A549 (cell line): ENCODE measurements at regions not wholly inside any gene's neighbourhood (a gene's known extent, or its start where the extent isn't known, plus 50 kb on each side); places are given as distances from the start of the nearest gene placed in this dataset.

Experiments used
- ATAC-seq, 2 experiments: fragments of 200-7000 bp in 1 of 2; fragments of >200 bp in 1 of 2; cut with Nextera tagmentation in 1 of 2; cut with Tn5 transposase in 1 of 2; 3 replicates each; pipeline versions ENCODE4 v1.8.0 to v1.9.1; 2018 to 2020; ENCODE audit warnings: mild to moderate bottlenecking in 1 of 2, moderate library complexity in 1 of 2
- CTCF ChIA-PET: fragments of 300-600 bp; sonication (Branson Sonifier 250); formaldehyde crosslinking; extraction: SDS; loops from one replicate; lab custom pipeline; 2021; ENCODE audit warnings: antibody characterized with exemption, inconsistent platforms; lab: Yijun Ruan, JAX
- POLR2A ChIA-PET: fragments of 350-600 bp; formaldehyde crosslinking; extraction: SDS; loops from one replicate; lab custom pipeline; 2021; ENCODE audit warnings: antibody characterized with exemption, inconsistent platforms; lab: Yijun Ruan, JAX
- DNase-seq, 2 experiments: peaks; one replicate each; pipeline versions ENCODE4 v3.0.0 to v3.0.0-alpha.2; 2011 to 2016; ENCODE audit warnings: low read depth in 1 of 2, low spot score in 1 of 2
- FAIRE-seq: peaks from 2 replicates; lab custom pipeline; 2011; peaks lifted over from hg19 to GRCh38; lab: Jason Lieb, UNC
- H3K27ac ChIP-seq, 2 experiments: fragments of >200 bp; sonication (Bioruptor Twin); formaldehyde crosslinking; 3 replicates each; pipeline ENCODE4 v1.5.1; 2016 to 2017
- H3K4me1 ChIP-seq: fragments of >200 bp; sonication (Bioruptor Twin); formaldehyde crosslinking; 3 replicates; pipeline ENCODE4 v1.6.1; 2016
- H3K4me2 ChIP-seq: fragments of >200 bp; sonication (Bioruptor Twin); formaldehyde crosslinking; 3 replicates; pipeline ENCODE4 v1.6.1; 2016
- H3K4me3 ChIP-seq: fragments of >200 bp; sonication (Bioruptor Twin); formaldehyde crosslinking; 3 replicates; pipeline ENCODE4 v1.5.1; 2016
- H3K9me3 ChIP-seq: fragments of >200 bp; sonication (Bioruptor Twin); formaldehyde crosslinking; 3 replicates; pipeline ENCODE4 v1.6.1; 2016
- CBX2 ChIP-seq: fragments of 200-600 bp; sonication (generic); IDR thresholded peaks from 2 replicates; pipeline ENCODE4 v1.6.1; 2016; ENCODE audit warnings: low read depth, mild to moderate bottlenecking, borderline replicate concordance
- CEBPB ChIP-seq, 2 experiments: fragments of >200 bp in 1 of 2; sonication (Bioruptor Twin) in 1 of 2; formaldehyde crosslinking in 1 of 2; IDR thresholded peaks; 2 replicates each; pipeline ENCODE4 v1.6.1; 2012 to 2016
- PHF8 ChIP-seq: fragments of 200-600 bp; sonication (generic); IDR thresholded peaks from 2 replicates; pipeline ENCODE4 v1.6.1; 2016; ENCODE audit warnings: low read depth, mild to moderate bottlenecking, antibody characterized with exemption, moderate library complexity, borderline replicate concordance
- POLR2AphosphoS2 ChIP-seq: conservative IDR thresholded peaks from 2 replicates; pipeline ENCODE4 v1.6.1; 2012; ENCODE audit warnings: low read length, improper control_type of control experiment, inconsistent platforms
- RAD21 ChIP-seq, 2 experiments: fragments of >200 bp in 1 of 2; sonication (Bioruptor Twin) in 1 of 2; formaldehyde crosslinking in 1 of 2; IDR thresholded peaks in 1 of 2; conservative IDR thresholded peaks in 1 of 2; 2 replicates in 1 of 2; 3 replicates in 1 of 2; pipeline ENCODE4 v1.6.1; 2012 to 2018; ENCODE audit warnings: inconsistent platforms in 1 of 2
- WGBS: methylation state at CpG from one replicate; pipeline ENCODE4 v1.1.6; 2017; ENCODE audit errors: missing lambda C conversion rate; 5-methylcytosine and 5-hydroxymethylcytosine counted together
- TF ChIP-seq, protein P1 (sequence below): IDR thresholded peaks from 2 replicates; pipeline ENCODE4 v1.6.1; 2012; ENCODE audit warnings: low read depth, borderline replicate concordance
- TF ChIP-seq, protein P2 (sequence below): fragments of 200-600 bp; sonication (generic); IDR thresholded peaks from 2 replicates; pipeline ENCODE4 v1.6.1; 2016; ENCODE audit warnings: antibody characterized with exemption, mild to moderate bottlenecking, moderate library complexity
- TF ChIP-seq, protein P3 (sequence below): fragments of >200 bp; sonication (Bioruptor Twin); formaldehyde crosslinking; IDR thresholded peaks from 2 replicates; pipeline ENCODE4 v1.6.1; 2016

DNA sequence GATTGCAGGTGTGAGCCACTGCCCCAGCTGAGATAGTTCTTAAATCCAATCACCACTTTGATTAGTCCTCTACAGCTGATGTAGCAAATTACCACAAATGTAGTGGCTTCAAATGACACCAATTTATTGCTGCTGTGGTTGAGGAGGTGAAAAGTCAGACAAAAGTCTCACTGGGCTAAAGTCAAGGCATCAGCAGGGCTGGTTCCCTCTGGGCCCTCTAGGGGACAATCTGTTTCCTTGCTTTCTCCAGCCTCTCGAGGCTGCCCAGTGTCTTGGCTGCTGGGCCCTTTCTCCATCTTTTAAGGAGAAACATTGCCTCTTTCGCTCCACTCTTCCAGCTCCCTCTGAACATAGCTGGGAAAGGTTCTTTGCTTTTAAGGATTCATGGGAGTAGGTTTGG lies 50.5 kb upstream of the SHANK2 start:
- ATAC-seq (peak in 1 of 2 experiments; percentile 16; a peak in 1 of 6 replicates), FAIRE-seq (no peak), DNase-seq (peak in 1 of 2 experiments; percentile 24)
- TF ChIP-seq RAD21 (conservative IDR thresholded peaks at IDR 0.05 in 1 of 2, IDR thresholded peaks at IDR 0.05 in 1 of 2), result peak in 1 of 2 experiments; percentile 30; a peak in 1 of 5 replicates
- TF ChIP-seq, protein P1, sequence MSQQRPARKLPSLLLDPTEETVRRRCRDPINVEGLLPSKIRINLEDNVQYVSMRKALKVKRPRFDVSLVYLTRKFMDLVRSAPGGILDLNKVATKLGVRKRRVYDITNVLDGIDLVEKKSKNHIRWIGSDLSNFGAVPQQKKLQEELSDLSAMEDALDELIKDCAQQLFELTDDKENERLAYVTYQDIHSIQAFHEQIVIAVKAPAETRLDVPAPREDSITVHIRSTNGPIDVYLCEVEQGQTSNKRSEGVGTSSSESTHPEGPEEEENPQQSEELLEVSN, result no peak
- TF ChIP-seq, protein P2, sequence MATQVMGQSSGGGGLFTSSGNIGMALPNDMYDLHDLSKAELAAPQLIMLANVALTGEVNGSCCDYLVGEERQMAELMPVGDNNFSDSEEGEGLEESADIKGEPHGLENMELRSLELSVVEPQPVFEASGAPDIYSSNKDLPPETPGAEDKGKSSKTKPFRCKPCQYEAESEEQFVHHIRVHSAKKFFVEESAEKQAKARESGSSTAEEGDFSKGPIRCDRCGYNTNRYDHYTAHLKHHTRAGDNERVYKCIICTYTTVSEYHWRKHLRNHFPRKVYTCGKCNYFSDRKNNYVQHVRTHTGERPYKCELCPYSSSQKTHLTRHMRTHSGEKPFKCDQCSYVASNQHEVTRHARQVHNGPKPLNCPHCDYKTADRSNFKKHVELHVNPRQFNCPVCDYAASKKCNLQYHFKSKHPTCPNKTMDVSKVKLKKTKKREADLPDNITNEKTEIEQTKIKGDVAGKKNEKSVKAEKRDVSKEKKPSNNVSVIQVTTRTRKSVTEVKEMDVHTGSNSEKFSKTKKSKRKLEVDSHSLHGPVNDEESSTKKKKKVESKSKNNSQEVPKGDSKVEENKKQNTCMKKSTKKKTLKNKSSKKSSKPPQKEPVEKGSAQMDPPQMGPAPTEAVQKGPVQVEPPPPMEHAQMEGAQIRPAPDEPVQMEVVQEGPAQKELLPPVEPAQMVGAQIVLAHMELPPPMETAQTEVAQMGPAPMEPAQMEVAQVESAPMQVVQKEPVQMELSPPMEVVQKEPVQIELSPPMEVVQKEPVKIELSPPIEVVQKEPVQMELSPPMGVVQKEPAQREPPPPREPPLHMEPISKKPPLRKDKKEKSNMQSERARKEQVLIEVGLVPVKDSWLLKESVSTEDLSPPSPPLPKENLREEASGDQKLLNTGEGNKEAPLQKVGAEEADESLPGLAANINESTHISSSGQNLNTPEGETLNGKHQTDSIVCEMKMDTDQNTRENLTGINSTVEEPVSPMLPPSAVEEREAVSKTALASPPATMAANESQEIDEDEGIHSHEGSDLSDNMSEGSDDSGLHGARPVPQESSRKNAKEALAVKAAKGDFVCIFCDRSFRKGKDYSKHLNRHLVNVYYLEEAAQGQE, result no peak
- ChIA-PET POLR2A (interaction anchor here (0.9 kb wide), 1 partner anchor 50 kb away, joined by 4 read pairs; the partner anchor contains the start of gene SHANK2), CTCF (interaction anchor here (1.1 to 3.2 kb wide), 4 partner anchors 9 to 51 kb away, joined by 3 to 12 read pairs (median 4); partner anchors contain the start of gene SHANK2)
- H3K4me2 ChIP-seq, result no peak overlapping the region; the same call in 2 of the 3 replicates
- peaks cover 51% of the 10 kb centered on the region for H3K4me1 ChIP-seq
- no peak overlapping the region for H3K4me3 ChIP-seq
- H3K27ac ChIP-seq, result peak overlapping the region; percentile 77 to 91; a peak in 4 of 6 replicates
- whole genome bisulfite sequencing, result 79% methylated on average over 2 of the region's 2 CpGs
- H3K9me3 ChIP-seq, result no peaks in the 10 kb centered on the region

DNA sequence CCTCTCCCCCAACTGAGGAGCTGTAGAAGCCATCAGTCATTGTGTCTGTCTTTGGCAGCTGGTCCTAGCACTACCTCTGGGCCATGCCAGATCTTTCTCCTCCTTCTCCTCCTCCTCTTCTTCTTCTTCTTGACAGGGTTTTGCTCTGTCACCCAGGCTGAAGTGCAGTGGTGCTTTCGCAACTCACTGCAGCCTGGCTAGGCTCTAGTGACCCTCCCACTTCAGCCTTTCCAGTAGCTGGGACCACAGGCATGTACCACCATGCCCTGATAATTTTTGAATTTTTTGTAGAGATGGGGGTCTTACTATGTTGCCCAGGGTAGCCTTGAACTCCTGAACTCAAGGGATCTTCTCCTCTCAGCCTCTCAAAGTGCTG lies 50.1 kb upstream of the SHANK2 start:
- no peak overlapping the region for H3K4me3 ChIP-seq
- no peak overlapping the region; the same call in 2 of the 3 replicates for H3K4me2 ChIP-seq
- no peak for DNase-seq
- no peak for TF ChIP-seq PHF8
- TF ChIP-seq RAD21 (conservative IDR thresholded peaks at IDR 0.05 in 1 of 2, IDR thresholded peaks at IDR 0.05 in 1 of 2), result no peak
- no peak for TF ChIP-seq CBX2
- TF ChIP-seq CEBPB (IDR thresholded peaks at IDR 0.05), result peak in 1 of 2 experiments; percentile 29; a peak in 1 of 4 replicates
- TF ChIP-seq POLR2AphosphoS2, result no peak
- TF ChIP-seq, protein P1, result no peak
- TF ChIP-seq, protein P3, sequence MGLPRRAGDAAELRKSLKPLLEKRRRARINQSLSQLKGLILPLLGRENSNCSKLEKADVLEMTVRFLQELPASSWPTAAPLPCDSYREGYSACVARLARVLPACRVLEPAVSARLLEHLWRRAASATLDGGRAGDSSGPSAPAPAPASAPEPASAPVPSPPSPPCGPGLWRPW, result no peak
- TF ChIP-seq, all 56 proteins: peak for 1
- Histone ChIP-seq H3K27ac (peak overlapping the region; percentile 77 to 91; a peak in 5 of 6 replicates), H3K4me1 (peaks cover 51% of the 10 kb centered on the region), H3K9me3 (no peaks in the 10 kb centered on the region)
- 89% methylated on average over 1 of the region's 1 CpG for WGBS
- ATAC-seq (no peak), FAIRE-seq (no peak)
- POLR2A ChIA-PET, result interaction anchor here (0.9 kb wide), 1 partner anchor 50 kb away, joined by 4 read pairs; the partner anchor contains the start of gene SHANK2
- CTCF ChIA-PET, result interaction anchor here (1.1 to 3.2 kb wide), 4 partner anchors 8 to 50 kb away, joined by 3 to 12 read pairs (median 4); partner anchors contain the start of gene SHANK2
